Stimulated activated CD8-positive, alpha-beta memory T cell treated with anti-CD3 and anti-CD28 coated beads, Interleukin-15, amount 100 ng/mL, for 24 hours (primary cell): ENCODE measurements at regions not wholly inside any gene's neighbourhood (a gene's known extent, or its start where the extent isn't known, plus 50 kb on each side); places are given as distances from the start of the nearest gene placed in this dataset.

Experiments
- DNase-seq: peaks from one replicate; pipeline ENCODE4 v3.0.0-alpha.2; 2020; ENCODE audit warnings: low read depth

- DNase-seq: no peak
Measured at GRCh38 chr12:125568306-125568705, 503.1 kb downstream of the AACS start.

DNA sequence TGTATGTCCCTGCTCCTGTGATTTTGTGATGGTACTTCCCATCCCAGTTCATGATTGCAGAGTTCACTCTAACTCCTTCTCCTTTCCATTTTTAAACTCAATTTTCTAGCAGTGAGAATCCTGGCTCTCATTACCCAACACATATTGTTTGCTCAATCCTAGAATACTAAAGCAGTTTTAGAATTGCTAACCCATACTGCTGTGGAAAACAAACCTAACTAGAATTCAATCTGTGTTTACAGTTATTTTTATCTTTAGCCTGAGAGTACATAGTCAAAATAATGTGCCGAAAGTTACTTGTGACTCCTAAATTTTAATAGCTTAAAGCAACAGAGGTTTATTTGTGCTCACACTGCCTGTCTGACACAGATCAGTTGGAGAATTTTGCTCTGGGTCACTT, 508.0 kb downstream of the AACS start:
- DNase-seq: no peak

DNA sequence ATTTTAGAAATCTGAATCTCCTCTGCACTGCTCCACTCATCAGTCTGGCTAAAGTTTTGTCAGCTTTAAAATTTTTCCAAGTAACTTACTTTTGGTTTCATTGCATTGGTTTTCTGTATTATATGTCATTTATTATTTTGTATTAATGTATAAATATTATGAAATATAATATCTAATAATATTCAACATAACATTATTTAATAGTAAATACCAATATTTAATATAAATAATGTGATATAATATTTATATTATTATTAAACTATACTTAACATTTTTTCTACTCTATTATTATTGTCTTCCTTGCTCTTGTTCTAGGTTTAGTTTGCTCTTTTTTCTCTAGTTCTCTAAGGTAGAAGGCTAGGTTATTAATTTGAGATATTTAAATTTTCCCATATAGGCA, 512.1 kb downstream of the AACS start:
- no peak for DNase-seq

DNA sequence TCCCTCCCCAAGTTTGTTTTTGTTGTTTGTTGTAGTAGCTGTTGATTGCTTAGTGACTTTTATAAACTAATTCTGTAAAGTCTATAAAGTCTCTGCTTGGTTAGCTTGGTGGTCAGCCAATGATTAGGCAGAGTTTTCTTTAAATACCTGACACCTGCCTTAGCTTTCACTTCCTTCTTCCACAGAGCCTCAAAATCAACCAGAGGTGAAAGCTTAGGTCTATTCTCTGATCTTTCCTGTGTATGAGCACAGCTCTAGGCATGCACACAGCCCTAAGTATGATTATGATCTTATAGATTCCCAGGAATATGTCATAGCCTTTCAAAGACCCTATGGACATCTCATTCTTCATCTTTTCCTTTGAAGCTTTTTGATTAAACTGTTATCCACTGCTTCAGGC, 514.7 kb downstream of the AACS start:
- no peak for DNase-seq

DNA sequence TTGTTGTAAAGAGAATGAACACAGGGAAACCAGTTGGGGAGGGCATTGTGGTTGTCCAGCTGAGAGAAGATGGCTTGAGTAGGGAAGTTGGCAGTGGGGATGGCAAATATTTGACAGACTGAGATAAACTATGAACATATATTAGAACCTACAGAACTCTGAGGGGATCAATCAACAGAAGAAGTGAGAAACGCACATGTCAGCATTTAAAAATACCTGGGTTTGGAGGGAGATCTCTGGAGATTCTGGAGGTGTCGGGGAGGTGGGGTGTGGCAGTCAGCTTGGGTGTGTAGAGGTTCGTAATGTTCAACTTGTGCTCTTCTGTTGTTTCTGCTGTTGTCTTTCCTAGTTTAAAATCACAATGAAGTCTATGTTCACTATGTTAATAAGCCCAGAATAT, 517.8 kb downstream of the AACS start:
- DNase-seq: no peak

GRCh38 chr12:125586441-125586840, 521.2 kb downstream of the AACS start:
- DNase-seq: no peak

- DNase-seq: no peak
Measured at GRCh38 chr12:125593269-125593668, 528.0 kb downstream of the AACS start.

DNA sequence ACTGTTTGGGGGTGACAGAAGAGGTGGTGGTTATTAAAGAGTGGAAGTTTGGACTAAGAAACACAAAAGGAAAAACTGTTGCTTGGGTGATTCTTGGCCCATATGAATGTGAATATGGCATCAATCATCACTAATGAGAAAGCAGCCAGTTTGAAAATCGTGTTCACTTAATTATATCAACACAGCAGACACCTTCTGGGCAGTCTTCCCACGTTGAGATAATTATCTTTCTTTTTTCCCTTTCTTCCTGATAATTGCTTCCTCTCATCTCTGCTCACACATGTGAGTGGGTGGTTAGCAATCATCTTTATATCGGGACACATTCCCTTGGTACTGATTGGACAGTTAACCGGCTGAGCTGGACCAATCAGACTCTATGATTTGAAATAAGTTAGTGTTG, 539.7 kb downstream of the AACS start:
- no peak for DNase-seq

DNA sequence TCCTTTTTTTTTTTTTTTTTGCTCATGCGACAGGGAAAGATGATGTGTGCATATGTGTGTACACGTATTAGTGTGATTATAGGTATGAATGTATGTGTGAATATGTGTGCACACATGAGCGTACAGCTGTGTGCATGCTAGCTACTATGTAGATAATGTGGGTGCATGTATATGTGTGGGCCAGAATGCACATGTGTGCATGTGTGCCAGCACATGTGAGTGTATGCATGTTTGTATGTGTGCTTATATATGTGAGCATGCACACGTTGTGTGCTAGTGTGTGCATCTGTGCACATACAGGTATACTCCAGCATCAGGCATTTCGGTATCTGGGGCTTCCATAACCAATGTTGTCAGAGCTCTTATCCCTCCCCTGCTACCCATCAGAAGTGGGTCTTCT, 541.1 kb downstream of the AACS start:
- no peak for DNase-seq

- DNase-seq: no peak
Measured at GRCh38 chr12:125610292-125610691, 545.1 kb downstream of the AACS start.

DNA sequence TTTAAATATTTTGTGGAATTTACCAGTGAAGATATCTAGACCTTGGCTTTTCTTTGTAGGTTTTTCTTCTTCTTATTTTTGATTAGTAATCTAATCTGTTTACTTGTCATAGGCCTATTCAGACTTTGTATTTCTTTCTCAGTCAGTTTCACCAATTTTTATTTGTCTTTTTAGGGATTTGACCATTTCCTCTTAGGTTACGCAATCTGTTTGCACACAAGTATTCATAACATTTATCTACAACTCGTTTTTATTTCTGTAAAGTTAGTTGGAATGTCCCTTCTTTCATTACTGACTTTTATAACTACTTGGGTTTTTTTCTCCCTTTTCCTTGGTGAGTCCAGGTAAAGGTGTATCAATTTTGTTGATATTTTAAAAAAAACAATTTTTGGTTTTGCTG, 545.7 kb downstream of the AACS start:
- DNase-seq: no peak

DNA sequence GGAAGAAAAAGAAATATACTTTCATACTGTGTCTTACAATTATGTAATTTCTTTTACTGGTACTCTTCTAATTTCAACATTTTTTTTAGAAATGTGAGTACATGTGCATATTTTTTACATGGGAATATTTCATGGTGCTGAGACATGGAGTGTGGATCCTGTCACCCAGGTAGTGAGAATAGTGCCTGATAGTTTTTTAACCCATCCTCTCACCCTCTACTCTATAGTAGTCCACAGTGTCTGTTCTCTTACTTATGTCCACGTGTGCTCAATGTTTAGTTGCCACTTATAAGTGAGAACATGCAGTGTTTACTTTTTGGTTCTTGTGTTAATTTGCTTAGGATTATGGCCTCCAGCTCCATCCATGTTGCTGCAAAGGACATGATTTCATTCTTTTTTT, 548.8 kb downstream of the AACS start:
- DNase-seq: no peak

- DNase-seq: no peak
Measured at GRCh38 chr12:125619723-125620122, 554.5 kb downstream of the AACS start.

GRCh38 chr12:125633686-125634085, 568.5 kb downstream of the AACS start:
- no peak for DNase-seq

GRCh38 chr12:125634813-125635212, 569.6 kb downstream of the AACS start:
- no peak for DNase-seq

DNA sequence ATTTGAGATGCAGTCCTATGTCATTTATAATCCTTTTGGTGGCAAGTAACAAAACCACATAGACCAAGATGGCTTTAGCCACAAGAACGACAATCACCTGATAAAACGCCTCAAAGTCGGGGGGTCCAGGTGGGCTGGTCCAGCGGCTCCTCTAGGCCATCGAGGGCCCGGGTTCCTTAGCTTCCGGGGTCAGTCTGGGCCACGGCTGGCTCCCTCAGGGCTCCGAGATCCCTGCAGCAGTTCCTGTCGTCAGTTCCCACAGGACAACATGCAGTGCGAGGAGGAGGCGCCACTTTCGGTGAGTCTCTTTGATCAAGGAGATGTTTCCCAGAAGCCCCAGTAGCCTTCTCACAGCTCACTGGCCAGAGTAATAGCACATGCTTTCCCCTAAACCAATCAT, 574.6 kb downstream of the AACS start:
- DNase-seq: no peak

- DNase-seq: no peak
Measured at GRCh38 chr12:125643055-125643454, 577.8 kb downstream of the AACS start.

DNA sequence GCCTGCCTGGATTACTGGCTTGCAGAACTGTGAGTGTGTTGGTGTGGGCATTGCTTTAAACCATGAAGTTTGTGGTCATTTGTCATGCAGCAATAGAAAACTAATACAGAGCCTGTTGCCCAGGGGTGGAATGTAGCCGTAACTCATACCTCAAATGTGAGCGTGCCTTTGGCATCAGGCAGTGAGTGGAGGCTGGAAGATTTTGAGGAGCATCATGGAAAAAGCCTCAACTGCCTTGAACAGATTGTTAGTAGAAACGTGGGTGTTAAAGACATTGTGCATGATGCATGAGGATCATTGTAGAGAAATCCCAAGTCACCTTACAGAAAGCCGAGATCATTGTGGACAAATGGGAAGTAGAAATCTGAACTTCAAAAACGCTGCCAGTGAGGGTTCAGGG, 580.5 kb downstream of the AACS start:
- DNase-seq: no peak

- no peak for DNase-seq
Measured at GRCh38 chr12:125650587-125650986, 585.4 kb downstream of the AACS start.

- no peak for DNase-seq
Measured at GRCh38 chr12:125651625-125652024, 586.4 kb downstream of the AACS start.

GRCh38 chr12:125652681-125653080, 587.4 kb downstream of the AACS start:
- DNase-seq: no peak

DNA sequence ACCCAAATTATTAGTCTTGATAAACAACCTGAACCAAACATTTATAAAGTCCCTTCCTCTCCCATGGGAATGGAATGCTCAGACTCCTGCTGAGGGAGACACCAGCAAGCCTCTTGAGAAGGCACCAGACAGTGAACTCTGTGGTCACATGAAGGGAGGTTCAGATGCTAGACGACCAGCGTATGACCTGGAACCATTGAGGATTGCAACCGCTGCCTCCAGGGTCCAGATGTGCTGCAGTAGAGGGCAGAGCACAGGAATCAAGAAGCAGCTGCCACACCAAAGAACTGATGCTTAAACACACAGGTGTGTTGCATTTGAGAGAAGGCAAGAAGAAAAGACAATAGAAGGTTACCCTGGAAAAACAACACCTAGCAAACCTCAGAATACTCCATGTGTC, 592.4 kb downstream of the AACS start:
- DNase-seq: no peak

DNA sequence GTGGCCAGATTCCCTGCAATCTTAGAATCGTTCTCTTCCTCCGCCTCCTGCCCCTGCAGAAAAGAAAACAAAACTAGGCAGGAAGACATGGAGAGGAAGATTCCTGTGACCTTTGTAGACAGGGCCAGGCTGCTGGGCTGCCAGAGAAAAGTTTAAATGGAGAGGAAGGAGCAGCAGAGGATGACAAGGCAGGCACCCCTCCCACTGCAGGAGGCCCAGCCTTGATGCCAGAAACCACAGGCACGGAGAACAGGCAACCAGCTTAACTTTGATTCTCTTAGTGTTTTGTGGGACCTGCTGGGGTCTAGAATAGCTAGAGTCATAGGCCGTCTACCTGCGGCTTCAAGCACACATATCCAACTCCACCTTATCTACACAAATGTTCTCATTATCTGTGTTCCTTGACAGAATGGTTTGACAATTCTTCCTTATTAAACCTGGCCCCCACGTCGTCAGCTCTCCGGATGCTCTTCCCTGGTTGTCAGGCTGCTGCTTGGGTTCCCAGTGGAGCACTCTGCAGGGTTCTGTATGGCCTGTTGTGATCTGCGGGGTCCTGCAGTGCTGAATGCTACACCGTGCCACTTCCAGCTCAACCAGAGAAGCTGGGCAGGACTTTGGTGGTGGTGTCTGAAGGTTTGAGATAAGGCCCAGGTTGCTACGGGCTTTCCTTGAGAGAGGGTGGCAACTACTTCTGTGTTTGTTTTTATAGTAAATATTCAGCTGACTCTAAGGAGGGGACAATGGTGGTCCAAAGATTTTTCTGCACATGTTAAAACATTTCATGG, 609.5 kb downstream of the AACS start:
- no peak for DNase-seq

DNA sequence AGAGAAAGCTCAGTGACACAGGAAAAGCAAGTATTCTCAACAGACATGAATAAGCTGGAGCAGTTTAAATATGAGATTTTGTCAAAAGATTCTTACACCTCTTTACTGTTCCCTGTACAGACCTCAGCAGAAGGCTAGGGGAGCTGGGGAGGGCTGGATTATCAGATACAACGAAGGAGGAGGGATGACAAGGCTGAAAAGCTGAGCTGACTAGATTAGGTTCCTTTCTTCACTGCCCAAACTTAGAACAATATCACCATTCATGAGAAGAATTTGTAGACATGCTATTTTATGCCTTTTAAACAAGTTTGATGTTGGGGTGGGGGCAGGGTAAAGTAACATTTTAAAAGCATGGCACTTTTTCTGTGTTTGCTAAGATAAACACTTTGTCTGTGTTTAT, 611.1 kb downstream of the AACS start:
- no peak for DNase-seq

DNA sequence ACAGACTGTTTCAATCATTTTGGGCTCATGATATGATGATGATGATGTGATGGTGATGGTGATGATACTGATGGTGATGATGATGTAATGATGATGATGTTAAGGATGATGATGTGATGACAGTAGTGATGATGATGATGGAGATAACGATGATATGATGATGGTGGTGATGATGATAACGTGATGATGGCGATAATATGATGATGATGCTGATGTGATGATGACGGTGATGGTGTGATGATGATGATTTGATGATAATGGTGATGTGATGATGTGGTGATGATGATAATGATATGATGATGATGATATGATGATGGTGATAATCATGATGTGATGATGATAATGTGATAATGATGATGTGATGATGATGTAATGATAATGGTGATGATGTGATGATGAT, 612.6 kb downstream of the AACS start:
- no peak for DNase-seq
